Omental fat pad (tissue), 3 donors: ENCODE measurements at regions not wholly inside any gene's neighbourhood (a gene's known extent, or its start where the extent isn't known, plus 50 kb on each side); places are given as distances from the start of the nearest gene placed in this dataset.

Experiments used
- ATAC-seq: fragments of 150-250 bp; one replicate; pipeline ENCODE4 v1.9.1; 2016; ENCODE audit warnings: mild to moderate bottlenecking, moderate library complexity; ENCODE audit not compliant: low FRiP score
- DNase-seq: peaks from one replicate; pipeline ENCODE4 v3.0.0-alpha.2; 2019; ENCODE audit warnings: low spot score
- TF ChIP-seq, protein P1 (sequence below), 3 donors: fragments of 450-650 bp; IDR thresholded peaks; one replicate each; pipeline ENCODE4 v1.5.1; 2016 to 2017; ENCODE audit warnings: antibody characterized with exemption in 3 of 3, mild to moderate bottlenecking in 3 of 3, moderate library complexity in 2 of 3

DNA sequence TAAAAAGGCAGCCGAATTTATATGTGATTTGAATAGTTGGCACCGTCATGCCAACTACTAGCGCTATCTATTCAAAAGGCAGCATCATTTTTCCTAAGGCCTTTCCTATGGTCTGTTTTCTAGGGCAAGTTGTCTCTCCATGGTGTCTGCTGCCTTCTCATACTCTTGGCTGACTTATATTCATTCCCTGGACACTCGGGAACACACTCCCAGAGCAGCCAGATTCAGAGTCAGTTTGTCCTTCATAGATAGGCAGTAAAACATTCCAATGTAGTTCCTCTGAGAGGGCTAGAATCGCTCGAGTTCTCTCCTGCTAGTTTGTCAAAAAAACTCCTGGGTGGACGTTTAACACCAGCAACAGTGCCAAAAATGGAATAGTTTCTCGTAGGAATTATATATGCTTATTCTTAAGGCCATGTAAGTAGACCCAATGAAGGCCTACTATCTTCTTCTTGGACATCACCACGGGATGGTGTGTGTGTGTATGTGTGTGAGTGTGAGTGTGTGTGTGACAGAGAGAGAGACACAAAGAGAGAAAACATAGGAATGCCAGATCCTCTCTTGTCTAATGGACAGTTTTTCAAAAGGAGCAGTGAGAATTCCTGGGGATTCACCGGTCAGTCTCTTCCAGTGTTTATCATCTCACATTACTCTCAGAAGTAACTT, 129.3 kb upstream of the CTAGE1 start:
- TF ChIP-seq, protein P1, sequence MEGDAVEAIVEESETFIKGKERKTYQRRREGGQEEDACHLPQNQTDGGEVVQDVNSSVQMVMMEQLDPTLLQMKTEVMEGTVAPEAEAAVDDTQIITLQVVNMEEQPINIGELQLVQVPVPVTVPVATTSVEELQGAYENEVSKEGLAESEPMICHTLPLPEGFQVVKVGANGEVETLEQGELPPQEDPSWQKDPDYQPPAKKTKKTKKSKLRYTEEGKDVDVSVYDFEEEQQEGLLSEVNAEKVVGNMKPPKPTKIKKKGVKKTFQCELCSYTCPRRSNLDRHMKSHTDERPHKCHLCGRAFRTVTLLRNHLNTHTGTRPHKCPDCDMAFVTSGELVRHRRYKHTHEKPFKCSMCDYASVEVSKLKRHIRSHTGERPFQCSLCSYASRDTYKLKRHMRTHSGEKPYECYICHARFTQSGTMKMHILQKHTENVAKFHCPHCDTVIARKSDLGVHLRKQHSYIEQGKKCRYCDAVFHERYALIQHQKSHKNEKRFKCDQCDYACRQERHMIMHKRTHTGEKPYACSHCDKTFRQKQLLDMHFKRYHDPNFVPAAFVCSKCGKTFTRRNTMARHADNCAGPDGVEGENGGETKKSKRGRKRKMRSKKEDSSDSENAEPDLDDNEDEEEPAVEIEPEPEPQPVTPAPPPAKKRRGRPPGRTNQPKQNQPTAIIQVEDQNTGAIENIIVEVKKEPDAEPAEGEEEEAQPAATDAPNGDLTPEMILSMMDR (IDR thresholded peaks at IDR 0.05) = no peak
- no peak for ATAC-seq

DNA sequence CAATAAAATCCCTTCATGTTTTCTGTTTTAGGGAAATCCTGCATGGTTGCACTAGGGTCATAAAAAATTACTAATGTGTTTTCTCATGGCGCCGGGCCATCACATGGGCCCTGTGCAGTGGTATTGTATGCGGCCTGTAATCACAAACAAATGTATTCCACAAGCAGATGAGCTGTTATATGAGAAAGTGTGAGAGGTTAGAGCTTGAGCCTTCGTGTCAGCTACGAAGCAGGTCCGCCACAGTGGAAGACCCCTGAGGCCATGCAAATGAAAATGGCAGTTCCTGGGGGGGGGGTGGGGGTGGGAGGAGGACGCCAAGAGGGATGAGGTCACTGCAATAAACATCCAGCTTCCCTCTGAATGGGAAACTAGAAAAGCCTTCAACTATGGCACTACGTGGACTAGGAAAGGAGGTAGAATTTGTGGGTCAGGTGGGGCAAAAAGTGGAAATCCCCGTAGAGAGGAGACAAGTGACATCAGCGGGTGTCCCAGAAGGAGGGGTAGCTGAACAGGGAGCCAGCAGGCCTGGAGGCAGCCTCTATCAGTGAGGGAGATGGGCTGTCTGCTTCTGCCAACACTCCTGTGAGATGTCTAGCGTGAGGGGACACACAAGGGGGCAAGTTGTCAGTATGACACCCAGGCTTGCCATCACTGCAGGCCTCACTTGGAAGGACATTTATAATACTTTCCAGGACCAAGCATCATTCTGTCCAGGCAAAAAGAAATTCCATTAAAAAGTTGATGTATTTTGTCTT, 130.3 kb upstream of the CTAGE1 start:
- TF ChIP-seq, protein P1 (IDR thresholded peaks at IDR 0.05) = no peak
- ATAC-seq (no peak), DNase-seq (no peak)

More for the DNA sequence above, 129.3 kb upstream of the CTAGE1 start:
- no peak for DNase-seq

GRCh38 chr18:22549260-22549937, 131.7 kb upstream of the CTAGE1 start:
- TF ChIP-seq, protein P1 (IDR thresholded peaks at IDR 0.05) = no peak
- DNase-seq (no peak), ATAC-seq (no peak)

GRCh38 chr18:22550366-22550765, 132.7 kb upstream of the CTAGE1 start:
- TF ChIP-seq, protein P1 (IDR thresholded peaks at IDR 0.05) = no peak
- DNase-seq = no peak

GRCh38 chr18:22550861-22551260, 133.1 kb upstream of the CTAGE1 start:
- ATAC-seq = no peak
- TF ChIP-seq, protein P1 (IDR thresholded peaks at IDR 0.05) = no peak

More at GRCh38 chr18:22550366-22550765, 132.7 kb upstream of the CTAGE1 start:
- ATAC-seq = no peak

DNA sequence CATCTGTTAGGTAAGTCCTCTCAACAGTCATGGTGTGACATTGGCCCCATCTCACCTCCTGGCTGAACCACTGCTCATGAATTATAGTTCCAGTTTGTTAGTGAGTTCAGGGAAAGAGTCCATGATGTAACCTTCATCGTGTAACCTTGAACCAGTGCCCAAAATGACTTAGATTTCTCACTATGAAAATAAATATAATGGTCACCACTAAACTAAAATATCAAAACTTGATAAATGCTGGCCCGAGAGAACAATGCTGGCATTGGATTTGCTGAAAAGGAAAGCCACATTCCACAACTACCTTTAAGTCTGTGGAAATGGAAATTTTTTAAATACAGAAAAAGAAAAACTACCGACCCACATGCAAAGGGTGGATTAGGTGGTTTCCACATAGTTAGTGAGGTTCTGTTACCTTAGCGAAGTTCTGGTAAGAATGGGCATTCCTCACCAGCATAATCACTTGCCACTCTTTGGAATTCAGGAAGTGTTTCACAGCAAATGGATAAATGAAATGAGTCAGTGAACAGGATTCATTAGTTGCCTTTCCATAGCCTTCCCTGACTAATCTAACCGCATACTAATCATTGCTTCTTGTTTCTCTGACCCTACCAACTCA, 133.9 kb upstream of the CTAGE1 start:
- DNase-seq (no peak), ATAC-seq (peak; percentile 66)
- TF ChIP-seq, protein P1 (IDR thresholded peaks at IDR 0.05) = no peak

More at GRCh38 chr18:22550861-22551260, 133.1 kb upstream of the CTAGE1 start:
- no peak for DNase-seq
